Immature natural killer cell (primary cell): ENCODE measurements at regions not wholly inside any gene's neighbourhood (a gene's known extent, or its start where the extent isn't known, plus 50 kb on each side); places are given as distances from the start of the nearest gene placed in this dataset.

ENCODE experiments used
- DNase-seq, 3 donors: peaks; one replicate each; pipeline ENCODE4 v3.0.0; 2022; ENCODE audit warnings: mixed read lengths in 1 of 3
- H3K27ac Mint-ChIP-seq, 6 donors: one replicate each; pipeline ENCODE4 v1.8.0; 2020; ENCODE audit warnings: mixed read lengths in 6 of 6, mild to moderate bottlenecking in 5 of 6, inconsistent platforms in 4 of 6, moderate library complexity in 3 of 6
- H3K27me3 Mint-ChIP-seq, 3 donors: one replicate each; pipeline ENCODE4 v1.8.0; 2020 to 2021; ENCODE audit warnings: low read depth in 3 of 3, mild to moderate bottlenecking in 3 of 3, mixed read lengths in 3 of 3, moderate library complexity in 3 of 3, inconsistent platforms in 1 of 3
- H3K36me3 Mint-ChIP-seq, 3 donors: one replicate each; pipeline ENCODE4 v1.8.0; 2020; ENCODE audit warnings: mixed read lengths in 3 of 3, inconsistent platforms in 2 of 3, mild to moderate bottlenecking in 2 of 3
- H3K4me1 Mint-ChIP-seq, 2 donors: one replicate each; pipeline ENCODE4 v1.8.0; 2020; ENCODE audit warnings: inconsistent platforms in 2 of 2, mild to moderate bottlenecking in 2 of 2, mixed read lengths in 2 of 2, moderate library complexity in 1 of 2
- H3K4me3 Mint-ChIP-seq, 5 donors: one replicate each; pipeline ENCODE4 v1.8.0; 2020; ENCODE audit warnings: mild to moderate bottlenecking in 5 of 5, mixed read lengths in 5 of 5, inconsistent platforms in 3 of 5, moderate library complexity in 3 of 5
- H3K9me3 Mint-ChIP-seq, 6 donors: one replicate each; pipeline ENCODE4 v1.8.0; 2020; ENCODE audit warnings: mild to moderate bottlenecking in 6 of 6, mixed read lengths in 6 of 6, inconsistent platforms in 4 of 6, moderate library complexity in 3 of 6

GRCh38 chr18:56044239-56044638, 456.2 kb upstream of the TCF4 start:
- no peak overlapping the region for H3K4me3 Mint-ChIP-seq
- peaks cover 6 to 35% (median 15%) of the 10 kb centered on the region in 6 donors for H3K9me3 Mint-ChIP-seq
- H3K27me3 Mint-ChIP-seq, result peaks cover 0 to 2% (median 1%) of the 10 kb centered on the region in 3 donors
- no peaks in the 10 kb centered on the region for H3K4me1 Mint-ChIP-seq
- H3K27ac Mint-ChIP-seq, result no peak overlapping the region
- H3K36me3 Mint-ChIP-seq, result peaks cover 0 to 9% (median 0%) of the 10 kb centered on the region in 3 donors
- no peak for DNase-seq

DNA sequence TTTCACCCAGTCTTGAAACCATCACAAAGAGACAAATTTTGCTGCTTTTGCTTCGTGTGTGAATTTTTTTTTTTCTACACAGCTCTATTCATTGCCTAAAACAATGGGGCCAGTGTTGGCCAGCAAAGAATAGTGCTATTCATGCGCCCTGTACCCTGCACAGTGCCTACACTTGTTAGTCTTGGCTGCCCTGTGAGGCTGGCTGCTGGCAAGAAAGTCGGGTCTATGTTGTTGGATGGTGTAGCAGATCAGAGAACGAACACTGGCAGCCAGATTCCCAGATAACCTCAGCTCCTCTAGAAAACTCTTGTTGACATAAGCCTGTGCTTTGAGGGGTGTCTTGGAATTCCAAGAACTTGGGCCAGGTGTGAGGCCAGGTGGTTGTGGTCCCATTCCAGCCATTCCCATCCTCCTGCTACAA, 455.7 kb upstream of the TCF4 start:
- Mint-ChIP-seq H3K27ac (no peak overlapping the region), H3K36me3 (peaks cover 0 to 9% (median 0%) of the 10 kb centered on the region in 3 donors), H3K27me3 (peaks cover 0 to 1% (median under 1%) of the 10 kb centered on the region in 3 donors), H3K9me3 (peaks cover 4 to 32% (median 15%) of the 10 kb centered on the region in 6 donors), H3K4me3 (no peak overlapping the region), H3K4me1 (no peaks in the 10 kb centered on the region)
- DNase-seq, result no peak

DNA sequence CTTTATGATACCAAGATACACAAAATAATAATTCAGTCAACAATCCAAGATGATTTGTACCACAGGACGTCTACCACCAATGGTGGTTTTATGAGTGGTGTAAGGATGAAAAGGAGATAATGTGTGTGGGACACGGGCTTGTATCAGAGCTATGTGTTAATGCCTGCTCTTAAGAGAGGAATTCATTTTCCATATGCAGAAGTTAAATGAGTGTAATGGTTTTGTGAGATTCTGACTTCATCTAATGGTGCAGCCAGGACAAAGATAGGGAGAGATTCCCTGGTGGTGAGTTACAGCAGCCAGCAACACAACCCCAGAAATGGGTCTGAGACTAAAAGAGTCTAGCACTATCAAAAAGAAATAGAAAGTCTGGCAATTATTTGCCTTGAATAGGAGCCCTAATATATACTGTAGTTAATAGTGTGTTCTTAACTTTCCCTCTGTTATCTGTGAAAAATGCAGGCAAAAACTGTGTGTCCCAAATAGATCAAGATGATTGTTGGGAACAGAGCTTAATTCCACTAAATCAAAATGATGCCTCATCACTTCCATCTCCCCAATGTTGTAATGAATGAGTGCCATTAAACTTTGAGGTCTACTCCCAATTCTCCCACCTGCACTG, 455.0 kb upstream of the TCF4 start:
- no peaks in the 10 kb centered on the region for H3K4me1 Mint-ChIP-seq
- H3K9me3 Mint-ChIP-seq, result peaks cover 0 to 25% (median 13%) of the 10 kb centered on the region in 6 donors
- peaks cover 0 to 9% (median 0%) of the 10 kb centered on the region in 3 donors for H3K36me3 Mint-ChIP-seq
- peaks cover 0 to 1% (median 0%) of the 10 kb centered on the region in 3 donors for H3K27me3 Mint-ChIP-seq
- no peak for DNase-seq
- no peak overlapping the region for H3K4me3 Mint-ChIP-seq
- no peak overlapping the region for H3K27ac Mint-ChIP-seq

DNA sequence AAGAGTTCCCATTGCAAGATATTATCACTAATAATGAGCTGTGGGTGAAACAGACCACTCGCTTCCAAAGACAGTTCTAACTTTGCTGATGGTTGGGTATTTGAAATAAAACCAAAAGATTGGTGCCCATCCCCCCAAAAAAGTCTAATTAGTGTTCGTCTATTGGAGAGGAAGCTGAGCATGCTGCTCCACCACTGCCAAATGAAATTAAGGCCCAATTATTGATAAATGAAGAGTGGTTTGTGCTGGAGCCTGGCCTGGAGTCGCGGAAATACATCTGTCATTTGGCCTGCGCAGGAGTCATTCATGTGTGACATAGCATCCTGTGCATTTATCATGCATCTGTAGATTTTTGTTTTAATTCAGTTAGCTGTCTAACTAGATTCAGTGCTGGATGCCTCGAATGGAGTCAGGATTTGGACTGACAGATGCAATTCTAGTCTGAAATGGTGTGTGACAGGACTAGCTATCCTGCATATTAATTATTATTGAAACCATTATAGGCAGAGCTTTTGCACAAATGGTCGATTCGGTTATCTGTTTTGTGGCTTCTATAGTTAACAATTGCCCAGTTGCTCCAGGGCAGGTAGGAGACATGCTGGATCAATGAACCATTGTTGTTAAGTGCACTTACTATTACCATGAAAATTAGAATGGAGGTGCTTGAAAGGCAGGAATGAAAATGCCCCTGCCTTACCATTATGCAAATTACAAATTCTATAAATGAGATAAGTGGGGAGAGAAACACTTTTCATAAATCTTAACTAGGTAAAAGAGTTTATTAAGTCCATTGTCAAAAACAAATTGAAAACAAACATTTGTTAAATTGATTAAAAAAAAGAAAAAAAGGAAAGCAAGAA, 450.4 kb upstream of the TCF4 start:
- DNase-seq, result no peak
- H3K27me3 Mint-ChIP-seq, result no peaks in the 10 kb centered on the region
- H3K27ac Mint-ChIP-seq, result no peak overlapping the region
- no peaks in the 10 kb centered on the region for H3K36me3 Mint-ChIP-seq
- no peak overlapping the region for H3K4me3 Mint-ChIP-seq
- no peaks in the 10 kb centered on the region for H3K4me1 Mint-ChIP-seq
- peaks cover 0 to 10% (median 2%) of the 10 kb centered on the region in 6 donors for H3K9me3 Mint-ChIP-seq

DNA sequence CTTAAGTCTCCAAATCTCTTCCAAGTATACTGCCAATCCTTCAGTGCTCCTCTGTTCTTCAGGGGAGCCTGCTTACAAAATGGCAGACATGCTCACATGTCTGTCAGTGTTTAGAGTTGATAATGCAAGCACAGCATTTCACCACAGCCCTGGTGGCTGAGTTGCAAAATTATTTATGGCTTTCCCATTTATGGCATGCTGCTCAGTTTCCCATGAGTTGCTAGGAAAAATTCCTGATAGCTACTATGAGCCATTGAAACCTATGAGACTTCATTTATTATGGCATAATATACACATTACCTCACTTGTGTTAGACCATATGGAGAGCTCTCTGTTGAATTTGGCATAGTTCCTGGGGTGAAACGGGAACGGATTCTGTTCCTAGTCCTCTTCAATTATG, 448.7 kb upstream of the TCF4 start:
- H3K27ac Mint-ChIP-seq, result no peak overlapping the region
- no peaks in the 10 kb centered on the region for H3K4me1 Mint-ChIP-seq
- DNase-seq, result no peak
- H3K9me3 Mint-ChIP-seq, result peaks cover 0 to 10% (median 2%) of the 10 kb centered on the region in 6 donors
- no peaks in the 10 kb centered on the region for H3K36me3 Mint-ChIP-seq
- no peak overlapping the region for H3K4me3 Mint-ChIP-seq
- no peaks in the 10 kb centered on the region for H3K27me3 Mint-ChIP-seq

DNA sequence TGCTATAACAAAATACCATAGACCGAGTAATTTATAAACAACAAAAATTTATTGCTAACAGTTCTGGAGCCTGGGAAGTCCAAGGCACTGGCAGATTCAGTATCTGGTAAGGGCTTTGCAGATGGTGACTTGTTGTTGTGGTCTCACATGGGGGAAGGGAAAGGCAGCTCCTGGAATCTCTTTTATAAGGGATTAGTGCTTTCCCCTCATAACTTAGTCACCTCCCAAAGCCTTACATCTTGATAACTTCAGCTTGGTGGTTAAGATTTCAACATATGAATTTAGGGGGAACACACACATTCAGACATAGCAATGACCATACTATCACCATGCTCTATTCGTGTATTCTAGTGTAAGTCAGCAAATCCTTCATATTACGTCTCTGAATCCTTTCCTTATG, 447.6 kb upstream of the TCF4 start:
- Mint-ChIP-seq H3K27ac (no peak overlapping the region), H3K27me3 (no peaks in the 10 kb centered on the region), H3K36me3 (no peaks in the 10 kb centered on the region), H3K4me3 (no peak overlapping the region), H3K4me1 (no peaks in the 10 kb centered on the region), H3K9me3 (peaks cover 0 to 7% (median 2%) of the 10 kb centered on the region in 6 donors)
- no peak for DNase-seq

- DNase-seq, result no peak
- no peaks in the 10 kb centered on the region for H3K27me3 Mint-ChIP-seq
- H3K9me3 Mint-ChIP-seq, result peaks cover 0 to 7% (median 2%) of the 10 kb centered on the region in 6 donors
- no peaks in the 10 kb centered on the region for H3K36me3 Mint-ChIP-seq
- no peak overlapping the region for H3K27ac Mint-ChIP-seq
- H3K4me3 Mint-ChIP-seq, result no peak overlapping the region
- H3K4me1 Mint-ChIP-seq, result no peaks in the 10 kb centered on the region
Measured at GRCh38 chr18:56034949-56035348, 447.0 kb upstream of the TCF4 start.

DNA sequence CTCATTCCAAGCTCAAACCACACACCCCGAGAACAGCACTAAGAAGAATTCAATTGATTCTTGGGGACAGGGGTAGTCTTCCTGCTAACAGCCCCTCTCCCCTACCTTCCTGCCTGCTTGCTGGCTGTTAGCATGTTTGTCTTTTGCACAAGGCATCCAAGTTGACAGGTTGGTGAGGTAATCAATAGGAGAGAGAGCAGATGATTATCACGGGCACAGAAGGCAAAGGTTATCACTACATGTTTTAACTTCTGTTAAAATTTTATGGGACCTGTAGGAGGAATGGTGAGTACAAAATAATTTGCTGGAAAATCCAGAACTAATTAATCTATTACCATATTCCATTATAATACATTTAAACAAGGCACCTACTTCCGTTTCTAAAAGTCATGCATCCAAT, 442.1 kb upstream of the TCF4 start:
- Mint-ChIP-seq H3K27me3 (peaks cover 0 to 2% (median 0%) of the 10 kb centered on the region in 3 donors), H3K4me1 (no peaks in the 10 kb centered on the region), H3K36me3 (no peaks in the 10 kb centered on the region), H3K9me3 (peaks cover 0 to 7% (median 2%) of the 10 kb centered on the region in 6 donors), H3K4me3 (no peak overlapping the region), H3K27ac (no peak overlapping the region)
- DNase-seq, result no peak

DNA sequence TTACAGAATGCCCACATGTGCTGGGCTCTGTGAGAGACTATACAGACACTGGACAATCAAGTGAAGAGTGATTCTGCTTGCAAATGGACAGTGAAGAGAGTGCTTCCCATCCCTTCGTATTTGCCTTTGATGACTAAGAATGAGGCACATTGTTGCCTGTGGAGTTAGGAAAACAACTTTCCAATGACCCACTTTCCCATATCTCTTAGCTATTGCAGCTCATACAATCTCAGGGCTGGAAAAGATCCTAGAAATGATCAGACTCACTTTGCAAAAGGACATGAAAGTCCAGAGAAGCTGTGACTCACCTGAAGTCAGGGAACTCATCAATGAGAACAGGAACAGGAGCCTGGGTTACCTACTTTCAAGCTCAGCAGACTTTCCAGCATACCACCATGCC, 440.5 kb upstream of the TCF4 start:
- no peak overlapping the region for H3K4me3 Mint-ChIP-seq
- peaks cover 0 to 2% (median 0%) of the 10 kb centered on the region in 3 donors for H3K27me3 Mint-ChIP-seq

GRCh38 chr18:56026509-56026908, 438.5 kb upstream of the TCF4 start:
- H3K4me1 Mint-ChIP-seq, result no peaks in the 10 kb centered on the region
- DNase-seq, result no peak
- H3K4me3 Mint-ChIP-seq, result no peak overlapping the region
- peaks cover 0 to 2% (median 0%) of the 10 kb centered on the region in 3 donors for H3K27me3 Mint-ChIP-seq
- H3K27ac Mint-ChIP-seq, result no peak overlapping the region
- peaks cover 0 to 4% (median 0%) of the 10 kb centered on the region in 6 donors for H3K9me3 Mint-ChIP-seq
- H3K36me3 Mint-ChIP-seq, result no peaks in the 10 kb centered on the region

More for the DNA sequence above, 440.5 kb upstream of the TCF4 start:
- DNase-seq, result no peak
- Mint-ChIP-seq H3K27ac (no peak overlapping the region), H3K4me1 (no peaks in the 10 kb centered on the region), H3K36me3 (no peaks in the 10 kb centered on the region), H3K9me3 (peaks cover 0 to 4% (median 0%) of the 10 kb centered on the region in 6 donors)

DNA sequence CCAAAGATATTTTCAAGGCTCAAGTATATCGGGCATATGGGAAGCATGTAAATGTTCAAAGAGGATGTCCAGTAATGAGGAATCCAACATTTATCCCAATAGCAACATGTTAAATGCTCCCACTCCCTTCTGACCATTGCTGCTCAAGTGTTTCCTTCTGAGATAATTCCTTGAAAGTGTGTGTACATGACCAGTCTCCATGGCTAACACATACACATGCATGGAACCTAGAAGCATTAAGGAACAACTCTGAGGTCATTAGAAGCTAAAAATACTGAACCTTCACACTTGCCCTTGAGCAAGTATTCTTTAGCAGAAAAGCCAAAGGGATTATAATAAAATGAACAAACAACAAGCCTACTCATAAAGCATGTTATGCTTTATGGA, 433.8 kb upstream of the TCF4 start:
- no peak overlapping the region for H3K4me3 Mint-ChIP-seq
- H3K36me3 Mint-ChIP-seq, result no peaks in the 10 kb centered on the region
- no peaks in the 10 kb centered on the region for H3K4me1 Mint-ChIP-seq
- no peak for DNase-seq
- peaks cover 0 to 1% (median 0%) of the 10 kb centered on the region in 3 donors for H3K27me3 Mint-ChIP-seq
- peaks cover 0 to 4% (median 0%) of the 10 kb centered on the region in 6 donors for H3K9me3 Mint-ChIP-seq
- no peak overlapping the region for H3K27ac Mint-ChIP-seq

DNA sequence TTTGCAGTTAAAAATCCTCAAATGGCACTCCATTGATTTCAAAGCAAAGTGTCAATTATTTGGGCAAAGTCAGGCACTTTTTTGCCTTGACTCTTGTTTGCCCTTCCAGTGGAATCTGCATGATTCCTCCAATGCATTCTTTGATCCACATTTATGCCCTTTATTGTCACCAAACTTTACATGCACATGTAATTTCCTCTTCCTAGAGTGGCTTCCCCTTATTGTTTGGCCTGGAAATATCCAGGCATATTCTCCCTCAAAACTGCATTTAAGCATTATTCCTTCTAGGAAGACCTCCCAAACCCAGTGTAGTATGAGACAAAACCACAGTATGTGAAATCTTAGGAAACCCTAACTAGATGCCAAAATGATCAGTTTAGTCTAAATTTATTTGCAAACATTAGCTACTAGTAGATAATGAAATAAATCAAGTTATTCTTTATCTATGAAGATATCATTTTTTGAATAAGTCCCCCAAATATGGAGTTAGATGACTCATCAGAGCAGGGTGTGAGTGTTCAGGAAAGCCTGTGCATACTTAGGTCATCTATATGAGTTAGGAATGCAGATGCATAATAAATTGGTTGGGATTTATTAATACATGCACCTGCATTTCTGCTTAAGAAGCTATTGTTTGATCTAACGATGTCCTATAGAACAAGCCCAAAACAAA, 433.3 kb upstream of the TCF4 start:
- DNase-seq, result no peak
- Mint-ChIP-seq H3K36me3 (no peaks in the 10 kb centered on the region), H3K9me3 (peaks cover 0 to 4% (median 0%) of the 10 kb centered on the region in 6 donors), H3K27me3 (peaks cover 0 to 1% (median 0%) of the 10 kb centered on the region in 3 donors), H3K4me1 (no peaks in the 10 kb centered on the region), H3K4me3 (no peak overlapping the region), H3K27ac (no peak overlapping the region)

GRCh38 chr18:56019908-56020307, 431.9 kb upstream of the TCF4 start:
- no peaks in the 10 kb centered on the region for H3K4me1 Mint-ChIP-seq
- peaks cover 0 to 1% (median 1%) of the 10 kb centered on the region in 3 donors for H3K27me3 Mint-ChIP-seq
- peaks cover 0 to 10% (median under 1%) of the 10 kb centered on the region in 6 donors for H3K9me3 Mint-ChIP-seq
- no peak overlapping the region for H3K4me3 Mint-ChIP-seq
- no peaks in the 10 kb centered on the region for H3K36me3 Mint-ChIP-seq
- no peak overlapping the region for H3K27ac Mint-ChIP-seq
- no peak for DNase-seq

DNA sequence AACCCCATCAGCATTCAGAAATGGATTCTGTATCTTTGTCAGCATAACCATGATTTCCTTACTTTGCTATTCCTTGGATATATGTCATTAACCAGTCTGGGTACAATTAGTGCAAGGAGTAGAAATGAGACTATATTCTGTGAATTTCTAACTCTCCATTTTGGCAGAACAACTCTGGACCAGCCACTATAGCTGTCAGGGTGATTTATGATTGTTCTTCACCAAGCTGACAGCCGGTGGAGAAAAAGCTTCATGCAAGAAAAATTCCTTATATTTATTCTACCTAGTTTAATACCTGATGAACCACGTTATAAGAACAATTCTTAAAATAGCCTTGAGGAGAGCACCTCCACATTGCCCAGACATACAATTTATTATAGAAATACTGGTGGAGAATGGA, 431.2 kb upstream of the TCF4 start:
- no peaks in the 10 kb centered on the region for H3K36me3 Mint-ChIP-seq
- H3K27me3 Mint-ChIP-seq, result peaks cover 0 to 3% (median 1%) of the 10 kb centered on the region in 3 donors
- H3K4me1 Mint-ChIP-seq, result no peaks in the 10 kb centered on the region
- H3K4me3 Mint-ChIP-seq, result no peak overlapping the region
- DNase-seq, result no peak
- H3K27ac Mint-ChIP-seq, result no peak overlapping the region
- H3K9me3 Mint-ChIP-seq, result peaks cover 0 to 10% (median 3%) of the 10 kb centered on the region in 6 donors
